Naive B cell (primary cell): ENCODE measurements at regions not wholly inside any gene's neighbourhood (a gene's known extent, or its start where the extent isn't known, plus 50 kb on each side); places are given as distances from the start of the nearest gene placed in this dataset.

ENCODE experiments used
- ATAC-seq, 2 donors: fragments of 150-1000 bp; cut with Tn5 transposase; 2 replicates each; pipeline ENCODE4 v1.10.0; 2021; ENCODE audit warnings: low read depth in 2 of 2, mild to moderate bottlenecking in 2 of 2, moderate library complexity in 2 of 2
- DNase-seq: peaks from one replicate; pipeline ENCODE4 v3.0.0; 2022
- H3K27ac Mint-ChIP-seq, 6 donors: one replicate each; pipeline ENCODE4 v1.8.0; 2020 to 2022; ENCODE audit warnings: mild to moderate bottlenecking in 6 of 6, mixed read lengths in 6 of 6, moderate library complexity in 5 of 6, inconsistent platforms in 2 of 6
- H3K27me3 Mint-ChIP-seq, 3 donors: one replicate each; pipeline ENCODE4 v1.8.0; 2021 to 2022; ENCODE audit warnings: mixed read lengths in 3 of 3, mild to moderate bottlenecking in 1 of 3
- H3K36me3 Mint-ChIP-seq, 2 donors: one replicate each; pipeline ENCODE4 v1.8.0; 2020 to 2022; ENCODE audit warnings: mixed read lengths in 2 of 2, inconsistent platforms in 1 of 2, mild to moderate bottlenecking in 1 of 2
- H3K4me1 Mint-ChIP-seq, 3 donors: one replicate each; pipeline ENCODE4 v1.8.0; 2020 to 2022; ENCODE audit warnings: mixed read lengths in 3 of 3, inconsistent platforms in 1 of 3, mild to moderate bottlenecking in 1 of 3, moderate library complexity in 1 of 3
- H3K4me3 Mint-ChIP-seq, 8 donors: one replicate each; pipeline ENCODE4 v1.8.0; 2020 to 2022; ENCODE audit warnings: mild to moderate bottlenecking in 8 of 8, mixed read lengths in 8 of 8, moderate library complexity in 8 of 8, inconsistent platforms in 2 of 8
- H3K9me3 Mint-ChIP-seq, 7 donors: one replicate each; pipeline ENCODE4 v1.8.0; 2020 to 2022; ENCODE audit warnings: mixed read lengths in 7 of 7, mild to moderate bottlenecking in 5 of 7, inconsistent platforms in 2 of 7, moderate library complexity in 1 of 7

DNA sequence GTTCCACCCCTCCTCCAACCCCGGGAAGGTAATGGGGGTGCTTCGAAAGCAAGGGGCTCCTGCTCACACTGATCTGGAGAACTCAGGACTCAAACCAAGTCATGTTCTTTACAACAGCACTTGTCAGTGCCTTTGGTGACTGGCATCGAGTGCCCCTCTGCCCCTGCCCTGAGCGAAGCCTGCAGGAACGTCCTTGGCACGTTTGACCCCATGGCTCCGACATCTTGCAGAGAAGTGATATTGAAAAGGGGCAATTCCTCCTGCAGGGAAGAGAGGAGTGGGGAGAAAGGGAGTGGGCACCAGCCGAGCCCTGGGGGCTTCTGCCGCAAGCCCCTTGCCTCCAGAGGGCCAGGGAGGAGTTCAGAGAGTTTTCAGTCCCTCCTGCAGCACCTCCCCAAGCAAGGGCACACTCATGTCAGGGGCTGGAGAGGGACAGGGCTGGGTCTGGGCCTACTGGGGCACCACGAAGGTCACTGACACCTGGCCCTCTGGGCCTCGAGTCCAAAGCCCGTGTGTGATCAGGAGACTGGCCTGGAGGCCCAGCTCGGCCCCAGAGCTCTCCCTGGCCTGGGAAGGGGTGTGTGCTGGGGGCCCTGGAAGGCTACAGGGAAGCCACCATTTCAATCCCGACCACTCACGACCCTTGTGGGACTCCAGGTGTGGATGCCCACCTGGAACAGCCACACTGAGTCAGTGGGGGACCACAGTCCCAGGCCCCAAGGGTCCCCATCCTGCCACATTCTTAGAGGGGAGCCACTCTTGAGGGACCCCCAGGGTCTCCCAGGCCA, 94.9 kb upstream of the NKX1-1 start:
- Mint-ChIP-seq H3K4me1 (no peaks in the 10 kb centered on the region), H3K9me3 (no peaks in the 10 kb centered on the region), H3K36me3 (no peaks in the 10 kb centered on the region), H3K27me3 (peaks cover 0 to 7% (median 3%) of the 10 kb centered on the region in 3 donors), H3K4me3 (no peak overlapping the region), H3K27ac (no peak overlapping the region)
- no peak for ATAC-seq
- no peak for DNase-seq

GRCh38 chr4:1500231-1500965, 94.2 kb upstream of the NKX1-1 start:
- Mint-ChIP-seq H3K36me3 (no peaks in the 10 kb centered on the region), H3K4me3 (peak overlapping the region in 1 of 8 donors; percentile 28), H3K27me3 (peaks cover 0 to 1% (median 0%) of the 10 kb centered on the region in 3 donors), H3K27ac (no peak overlapping the region), H3K9me3 (no peaks in the 10 kb centered on the region), H3K4me1 (no peaks in the 10 kb centered on the region)
- no peak for DNase-seq
- ATAC-seq = no peak

GRCh38 chr4:1499465-1499864, 93.2 kb upstream of the NKX1-1 start:
- no peaks in the 10 kb centered on the region for H3K4me1 Mint-ChIP-seq
- peaks cover 0 to 4% (median 0%) of the 10 kb centered on the region in 3 donors for H3K27me3 Mint-ChIP-seq
- no peak overlapping the region for H3K4me3 Mint-ChIP-seq
- no peaks in the 10 kb centered on the region for H3K9me3 Mint-ChIP-seq
- no peak overlapping the region for H3K27ac Mint-ChIP-seq
- H3K36me3 Mint-ChIP-seq = no peaks in the 10 kb centered on the region
- ATAC-seq = no peak
- no peak for DNase-seq

- ATAC-seq (no peak), DNase-seq (no peak)
- Mint-ChIP-seq H3K4me3 (no peak overlapping the region), H3K27me3 (peaks cover 0 to 8% (median 0%) of the 10 kb centered on the region in 3 donors), H3K9me3 (no peaks in the 10 kb centered on the region), H3K36me3 (no peaks in the 10 kb centered on the region), H3K27ac (no peak overlapping the region), H3K4me1 (no peaks in the 10 kb centered on the region)
Measured at GRCh38 chr4:1497189-1497801, 91.1 kb upstream of the NKX1-1 start.

GRCh38 chr4:1496116-1496642, 89.9 kb upstream of the NKX1-1 start:
- H3K9me3 Mint-ChIP-seq = no peaks in the 10 kb centered on the region
- no peaks in the 10 kb centered on the region for H3K4me1 Mint-ChIP-seq
- DNase-seq (no peak), ATAC-seq (no peak)
- H3K27ac Mint-ChIP-seq = no peak overlapping the region
- H3K36me3 Mint-ChIP-seq = no peaks in the 10 kb centered on the region
- H3K4me3 Mint-ChIP-seq = no peak overlapping the region
- peaks cover 0 to 8% (median 0%) of the 10 kb centered on the region in 3 donors for H3K27me3 Mint-ChIP-seq

DNA sequence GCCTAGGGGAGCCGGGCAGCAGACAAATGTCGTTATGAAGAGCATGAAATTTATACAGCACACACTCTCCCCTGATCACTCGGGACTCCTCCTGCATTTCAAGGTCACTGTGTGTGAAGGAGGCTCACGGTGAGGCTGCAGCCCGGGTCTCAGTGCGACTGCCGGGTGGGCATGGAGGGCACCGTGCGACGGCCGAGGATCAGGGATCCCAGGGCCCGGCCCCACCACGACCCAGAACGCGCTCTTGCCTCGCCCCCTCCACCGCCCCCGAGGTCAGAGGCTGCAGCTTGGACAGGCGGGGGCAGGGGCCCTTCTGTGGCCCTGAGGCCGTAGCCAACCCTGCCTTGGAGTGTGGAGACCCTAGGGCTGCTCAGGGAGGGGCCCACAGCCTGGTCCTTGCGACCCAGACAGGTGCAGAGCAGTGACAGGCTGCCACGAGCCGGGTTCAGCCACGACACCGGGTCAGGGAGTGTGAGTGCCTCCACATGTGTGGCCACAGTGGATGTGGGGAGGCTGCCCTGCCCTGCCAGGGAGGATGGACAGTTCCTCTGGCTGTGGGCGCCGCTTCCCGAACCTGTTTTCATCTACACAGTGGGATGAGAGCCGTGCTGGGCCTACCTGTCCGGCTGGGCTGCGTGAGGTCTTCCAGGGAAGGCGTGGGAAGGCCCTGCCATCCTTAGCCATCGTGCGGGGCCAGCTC, 89.3 kb upstream of the NKX1-1 start:
- H3K4me1 Mint-ChIP-seq = no peaks in the 10 kb centered on the region
- no peak overlapping the region for H3K27ac Mint-ChIP-seq

GRCh38 chr4:1494416-1495315, 88.4 kb upstream of the NKX1-1 start:
- Mint-ChIP-seq H3K9me3 (no peaks in the 10 kb centered on the region), H3K27me3 (peaks cover 0 to 10% (median 8%) of the 10 kb centered on the region in 3 donors), H3K4me1 (no peaks in the 10 kb centered on the region), H3K36me3 (no peaks in the 10 kb centered on the region), H3K4me3 (no peak overlapping the region), H3K27ac (no peak overlapping the region)
- ATAC-seq (no peak), DNase-seq (no peak)

More for the DNA sequence above, 89.3 kb upstream of the NKX1-1 start:
- Mint-ChIP-seq H3K4me3 (no peak overlapping the region), H3K27me3 (peaks cover 0 to 8% (median 2%) of the 10 kb centered on the region in 3 donors), H3K9me3 (no peaks in the 10 kb centered on the region), H3K36me3 (no peaks in the 10 kb centered on the region)
- ATAC-seq (no peak), DNase-seq (no peak)

GRCh38 chr4:1493540-1494287, 87.5 kb upstream of the NKX1-1 start:
- Mint-ChIP-seq H3K27me3 (peaks cover 0 to 17% (median 8%) of the 10 kb centered on the region in 3 donors), H3K9me3 (peaks cover 0 to under 1% (median 0%) of the 10 kb centered on the region in 7 donors), H3K36me3 (no peaks in the 10 kb centered on the region), H3K27ac (no peak overlapping the region), H3K4me1 (no peaks in the 10 kb centered on the region), H3K4me3 (no peak overlapping the region)
- ATAC-seq (no peak), DNase-seq (no peak)

DNA sequence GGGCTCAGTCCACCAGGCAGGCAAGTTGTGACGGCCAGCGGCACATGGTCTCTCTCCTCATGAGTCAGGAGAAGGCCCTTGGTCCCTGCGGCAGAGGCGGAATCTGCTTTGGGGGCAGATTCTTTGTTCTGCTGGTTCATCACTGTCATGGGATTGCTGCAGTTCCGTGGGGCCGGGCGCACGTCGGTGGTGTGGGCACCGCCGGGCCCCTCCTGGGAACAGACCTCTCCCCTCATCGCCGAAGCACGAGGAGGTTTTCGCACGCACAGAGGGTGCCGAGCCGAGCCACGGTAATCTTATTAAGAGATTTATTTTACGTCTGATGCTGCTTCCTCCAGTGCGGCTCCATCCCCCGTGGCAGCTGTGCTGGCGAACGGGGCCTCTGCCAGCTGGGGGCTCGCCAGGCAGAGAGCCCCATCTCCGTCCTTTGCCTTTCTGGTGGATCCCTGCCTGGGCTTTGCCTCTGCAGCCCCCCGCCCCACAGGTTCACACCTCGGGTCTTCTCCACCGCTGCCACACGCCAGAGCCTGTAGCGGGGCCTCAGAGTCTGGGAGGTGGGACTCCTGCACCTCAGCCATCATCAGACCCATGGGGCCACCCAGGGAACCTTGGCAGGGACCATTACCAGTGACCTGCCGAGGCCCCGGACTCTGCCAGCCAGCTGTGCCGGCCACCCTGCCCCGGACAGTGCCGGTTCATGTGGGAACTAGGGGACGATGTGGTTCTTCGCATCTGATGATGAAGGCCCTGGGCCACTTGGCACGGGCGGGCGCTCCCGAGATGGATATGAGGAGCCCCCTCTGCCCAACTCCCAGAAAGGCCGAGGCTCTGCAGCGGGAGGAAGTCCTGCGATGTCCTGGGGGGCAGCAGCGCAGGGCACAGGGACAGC, 86.7 kb upstream of the NKX1-1 start:
- no peak overlapping the region for H3K4me3 Mint-ChIP-seq
- H3K4me1 Mint-ChIP-seq = no peaks in the 10 kb centered on the region
- ATAC-seq (no peak), DNase-seq (no peak)
- H3K27ac Mint-ChIP-seq = no peak overlapping the region
- peaks cover 0 to under 1% of the 10 kb centered on the region in 2 donors for H3K36me3 Mint-ChIP-seq
- H3K9me3 Mint-ChIP-seq = peaks cover 0 to 2% (median 0%) of the 10 kb centered on the region in 7 donors
- H3K27me3 Mint-ChIP-seq = peaks cover 0 to 20% (median 8%) of the 10 kb centered on the region in 3 donors

DNA sequence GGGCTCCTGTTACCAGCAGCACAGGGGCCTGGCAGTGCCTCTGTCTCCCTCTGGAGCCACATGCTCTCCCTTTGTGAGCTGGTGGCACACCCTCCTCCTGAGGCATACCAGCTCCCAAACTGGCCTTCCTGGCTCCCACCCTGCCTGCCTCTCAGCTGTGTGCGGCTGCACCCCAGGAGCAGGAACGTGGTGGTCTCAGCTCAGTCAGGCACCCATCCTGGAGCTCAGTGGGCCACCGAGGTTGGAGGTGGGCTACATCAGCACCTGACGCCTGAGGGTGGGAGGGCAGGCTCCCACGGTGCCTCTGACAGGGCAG, 85.9 kb upstream of the NKX1-1 start:
- H3K27me3 Mint-ChIP-seq = peaks cover 0 to 27% (median 8%) of the 10 kb centered on the region in 3 donors
- no peak overlapping the region for H3K4me3 Mint-ChIP-seq
- no peak for DNase-seq
- no peak overlapping the region for H3K27ac Mint-ChIP-seq
- H3K36me3 Mint-ChIP-seq = peaks cover 0 to 9% of the 10 kb centered on the region in 2 donors
- H3K9me3 Mint-ChIP-seq = peaks cover 5 to 9% (median 6%) of the 10 kb centered on the region in 7 donors
- H3K4me1 Mint-ChIP-seq = no peaks in the 10 kb centered on the region
- no peak for ATAC-seq
